GM21576 (cell line): ENCODE measurements at regions not wholly inside any gene's neighbourhood (a gene's known extent, or its start where the extent isn't known, plus 50 kb on each side); places are given as distances from the start of the nearest gene placed in this dataset.

Experiments
- ATAC-seq: cut with Tn5 transposase; IDR thresholded peaks from one replicate; pipeline ENCODE4 v1.9.1; 2021; ENCODE audit warnings: mild to moderate bottlenecking, moderate library complexity; ENCODE audit not compliant: unreplicated experiment

- ATAC-seq = no peak
These were observed 157.6 kb downstream of the SLC35B3 start for GRCh38 chr6:8277769-8278168.

DNA sequence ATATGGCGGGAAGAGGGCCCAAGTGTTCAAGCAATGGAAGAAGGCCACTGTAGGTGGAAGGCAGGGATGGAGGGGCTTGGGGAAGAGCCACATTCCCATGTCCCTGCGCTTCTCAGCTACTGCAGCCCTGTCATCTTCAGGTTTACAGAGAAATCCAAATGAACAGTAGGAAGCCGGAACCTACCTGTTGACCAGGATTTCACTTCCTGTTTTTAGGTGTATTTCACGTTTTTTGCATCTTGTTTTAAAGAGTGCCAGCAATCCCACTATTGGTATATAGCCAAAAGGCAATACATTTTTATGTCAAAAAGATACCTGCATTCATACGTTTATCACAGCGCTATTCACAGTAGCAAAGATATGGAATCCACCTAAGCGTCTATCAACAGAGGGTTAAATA lies 159.2 kb downstream of the SLC35B3 start:
- ATAC-seq = no peak

DNA sequence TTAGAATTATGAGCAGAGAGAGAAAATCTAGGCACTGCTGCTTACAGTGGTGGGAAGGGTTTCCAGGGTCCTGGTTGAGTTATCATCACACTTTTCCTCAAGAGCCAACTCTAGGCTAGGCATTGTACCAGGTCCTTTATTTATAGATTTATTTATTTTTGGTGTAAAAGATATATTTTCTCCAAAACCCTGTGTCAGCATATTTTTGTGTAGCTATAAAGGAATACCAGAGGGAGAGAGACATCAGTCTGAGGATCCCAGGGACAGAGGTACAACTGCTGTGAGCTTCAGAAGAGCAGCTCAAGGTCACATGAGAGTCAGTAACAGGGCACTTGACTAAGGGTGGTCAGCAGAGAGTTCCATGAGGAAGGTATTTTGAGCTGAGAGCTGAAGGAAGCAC lies 159.7 kb downstream of the SLC35B3 start:
- no peak for ATAC-seq

- no peak for ATAC-seq
These were observed 161.1 kb downstream of the SLC35B3 start for GRCh38 chr6:8274226-8274625.

DNA sequence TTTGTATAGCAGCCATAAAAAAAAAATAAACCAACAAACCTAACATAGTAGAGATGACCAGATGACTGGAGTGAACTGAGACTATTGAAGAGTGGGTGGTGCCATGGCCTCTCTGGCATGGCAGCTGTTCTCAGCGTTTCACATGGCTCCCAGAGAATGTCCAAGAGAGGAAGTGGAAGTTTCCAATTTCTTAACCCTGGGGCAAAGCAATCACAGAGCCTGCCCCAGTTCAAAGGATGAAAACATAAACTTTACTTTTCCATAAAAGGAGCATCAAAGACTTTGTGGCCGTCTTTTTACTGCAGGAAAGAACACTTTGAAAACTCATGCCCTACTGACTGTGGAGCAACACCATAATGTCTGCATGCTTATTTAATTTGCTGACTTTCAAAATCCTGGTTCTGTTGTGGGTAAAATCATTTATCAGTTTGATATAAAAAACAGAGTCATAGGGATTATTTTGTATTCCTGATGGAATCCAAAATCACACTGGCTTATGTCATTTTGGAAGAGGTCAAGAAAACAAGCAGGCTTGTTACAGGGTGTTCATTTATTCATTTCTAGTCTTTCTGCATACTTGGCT lies 165.4 kb downstream of the SLC35B3 start:
- no peak for ATAC-seq

GRCh38 chr6:8269094-8269493 lies 166.3 kb downstream of the SLC35B3 start:
- ATAC-seq = no peak

DNA sequence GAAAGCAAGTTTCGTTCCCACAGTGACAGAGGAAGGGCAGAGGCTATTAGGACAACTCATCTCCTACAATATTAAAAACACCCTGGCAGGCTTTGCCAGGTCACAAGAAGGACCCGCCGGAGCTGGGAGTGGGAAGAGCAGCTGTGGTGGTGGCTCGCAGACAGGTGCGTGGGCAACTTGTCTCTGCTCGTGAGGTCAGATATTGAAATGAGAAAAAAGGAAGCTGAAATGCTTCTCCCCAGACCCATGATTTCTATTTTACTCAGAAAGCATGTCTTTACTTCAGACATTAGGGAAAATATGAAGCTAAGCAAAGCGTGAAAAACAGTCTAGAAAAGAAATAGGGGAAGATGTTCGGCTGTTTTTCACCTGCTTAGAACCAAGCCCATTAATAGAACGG lies 166.3 kb upstream of the EEF1E1 start:
- ATAC-seq = no peak

DNA sequence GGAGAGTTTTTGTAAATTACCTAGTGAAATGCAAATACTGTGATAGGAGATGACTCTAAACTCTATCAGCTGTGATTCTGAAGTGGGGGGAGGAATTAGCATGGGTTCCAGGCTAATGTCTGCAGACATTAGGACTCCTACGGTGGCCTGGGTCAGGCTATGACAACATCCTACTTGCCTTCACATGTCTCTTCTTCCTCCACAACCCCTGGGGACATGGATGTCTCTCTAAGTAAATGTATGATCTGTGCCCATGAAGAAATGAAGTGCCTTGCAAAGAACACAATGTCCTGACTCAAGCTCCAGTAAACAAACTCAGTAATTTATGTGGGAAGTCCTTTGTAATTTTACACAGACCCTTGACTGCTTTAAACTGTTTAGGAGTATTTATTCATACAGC lies 165.8 kb upstream of the EEF1E1 start:
- no peak for ATAC-seq

DNA sequence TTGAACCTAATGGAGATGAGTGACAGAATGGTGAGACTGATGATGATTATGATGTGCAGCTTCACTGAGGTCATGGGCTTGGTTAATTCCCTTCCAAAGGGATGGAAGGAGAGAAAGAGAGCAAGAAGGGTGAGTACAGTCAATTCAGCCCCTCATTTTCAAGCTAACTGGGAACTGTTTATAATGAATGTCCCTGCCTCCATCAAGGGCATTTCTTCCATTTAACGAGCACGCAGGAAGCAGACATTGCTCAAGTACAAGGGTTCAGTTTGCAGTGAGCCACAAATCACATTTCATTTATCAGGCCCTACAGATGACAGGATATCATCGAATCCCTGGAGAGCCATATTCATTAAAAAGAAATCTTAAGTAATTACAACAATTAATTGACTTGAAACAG lies 158.3 kb upstream of the EEF1E1 start:
- no peak for ATAC-seq

DNA sequence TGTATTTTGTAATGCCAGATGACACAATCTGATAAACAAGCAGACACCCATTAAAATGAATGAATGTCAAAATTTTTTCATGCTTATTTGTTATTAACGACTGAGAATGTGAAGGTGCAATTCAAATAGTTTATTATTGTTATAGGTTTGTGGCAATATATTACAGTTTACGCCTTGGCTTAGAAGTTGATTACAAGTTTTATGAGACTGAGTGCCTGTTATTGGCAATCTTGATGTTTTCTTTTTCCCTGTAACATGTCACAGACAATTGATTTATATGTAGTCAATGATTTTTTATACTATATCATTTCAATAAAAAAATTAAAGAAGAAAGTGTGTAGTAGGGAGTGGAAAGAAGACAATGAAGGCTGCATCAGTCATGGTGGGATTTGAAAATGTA lies 144.1 kb upstream of the EEF1E1 start:
- no peak for ATAC-seq

DNA sequence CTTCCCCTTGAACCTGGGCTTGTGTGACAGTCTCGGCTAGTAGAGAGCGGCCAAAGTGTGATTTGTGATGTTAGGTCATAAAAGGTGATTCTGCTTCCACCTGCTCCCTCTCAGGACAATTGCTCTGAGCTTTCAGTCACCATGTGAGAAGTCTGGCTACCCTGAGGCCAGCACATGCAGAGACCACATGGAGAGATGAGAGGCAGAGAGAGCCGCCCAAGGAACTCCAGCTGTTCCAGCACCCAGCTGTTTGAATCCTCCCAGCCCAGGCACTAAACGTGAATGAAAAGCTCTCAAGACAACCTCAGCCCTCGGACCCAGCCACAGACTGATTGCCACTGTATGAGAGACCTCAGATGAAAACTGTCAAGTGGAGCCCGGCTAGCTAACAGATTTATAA lies 143.4 kb upstream of the EEF1E1 start:
- no peak for ATAC-seq

- no peak for ATAC-seq
These were observed 141.1 kb upstream of the EEF1E1 start for GRCh38 chr6:8243475-8243874.

GRCh38 chr6:8242885-8243284 lies 140.5 kb upstream of the EEF1E1 start:
- ATAC-seq = no peak

DNA sequence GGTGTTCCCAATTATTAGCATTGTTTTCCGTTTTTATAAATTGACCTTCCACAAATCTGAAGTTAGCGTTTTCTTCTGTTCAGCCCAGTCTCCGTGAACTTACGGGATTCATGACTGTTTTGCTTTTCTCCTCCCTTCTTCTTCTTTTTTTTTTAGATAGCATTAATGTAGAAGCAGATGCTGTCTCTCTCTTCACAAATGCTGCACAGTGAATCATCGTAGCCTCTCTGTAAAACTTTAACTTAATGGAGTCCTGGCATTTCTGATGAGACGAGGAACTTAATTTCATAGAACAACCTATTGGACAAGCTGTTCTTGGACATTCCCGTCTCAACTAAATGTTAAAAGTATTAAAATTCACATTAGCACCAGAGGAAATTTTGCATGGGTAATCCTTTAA lies 138.0 kb upstream of the EEF1E1 start:
- no peak for ATAC-seq

DNA sequence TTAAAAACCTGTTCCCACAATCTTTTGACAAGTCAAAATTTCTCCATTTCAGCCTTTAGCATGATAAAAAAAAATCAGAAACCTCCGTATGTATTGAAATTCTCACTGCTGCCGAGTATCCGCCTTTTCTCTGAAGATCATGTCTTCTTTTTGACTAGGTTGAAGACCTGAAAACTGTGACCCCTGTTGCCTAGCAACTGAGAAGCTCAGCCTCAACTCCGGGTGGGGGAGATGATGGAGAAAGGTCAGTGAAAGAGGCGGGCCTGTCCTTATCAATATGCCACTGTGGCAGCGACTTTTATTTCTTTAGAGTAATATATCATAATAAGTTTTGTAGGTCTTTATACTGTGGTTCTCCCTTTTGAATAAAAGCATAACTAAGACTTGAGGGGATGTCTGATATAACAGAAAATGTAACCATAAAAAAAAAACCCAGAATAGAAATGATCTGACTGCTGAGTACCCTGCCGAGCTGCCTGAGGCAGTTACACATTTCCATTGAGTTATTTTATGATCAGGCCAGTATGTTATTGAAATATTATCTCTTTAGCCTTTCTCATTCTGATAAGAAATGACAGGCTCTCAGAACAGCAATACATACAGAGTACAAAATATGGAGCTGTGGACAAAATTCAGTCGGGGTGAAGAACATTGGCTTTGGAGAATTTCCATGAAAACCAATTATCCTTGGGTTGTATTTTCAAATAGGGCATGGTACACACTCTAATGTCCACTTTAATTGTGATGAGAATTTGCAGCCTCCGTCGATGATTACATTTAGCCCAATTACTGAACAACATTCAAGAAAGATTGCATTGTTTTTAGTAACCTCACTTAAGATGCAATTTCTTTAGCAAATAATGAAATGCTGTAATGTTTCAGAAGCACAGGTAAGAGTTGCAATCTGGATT lies 136.7 kb upstream of the EEF1E1 start:
- ATAC-seq = no peak

DNA sequence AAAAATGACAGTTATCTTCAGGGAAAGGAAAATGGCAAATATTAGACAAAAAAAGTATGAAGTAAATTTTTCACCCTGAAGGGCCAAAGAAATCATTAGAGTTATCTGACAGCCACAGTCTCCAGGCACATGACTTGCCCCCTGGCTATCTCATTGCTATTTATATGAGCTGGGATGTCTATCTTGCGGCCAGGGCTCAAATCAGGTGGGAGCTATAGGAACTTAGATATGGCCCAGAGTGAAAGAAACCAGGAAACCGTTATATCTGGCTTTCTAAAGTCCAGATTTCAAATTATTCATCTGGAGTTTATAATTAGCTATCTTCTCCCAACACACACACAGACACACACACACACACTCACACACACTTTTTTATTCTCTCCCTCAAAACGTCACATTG lies 135.3 kb upstream of the EEF1E1 start:
- ATAC-seq = no peak

DNA sequence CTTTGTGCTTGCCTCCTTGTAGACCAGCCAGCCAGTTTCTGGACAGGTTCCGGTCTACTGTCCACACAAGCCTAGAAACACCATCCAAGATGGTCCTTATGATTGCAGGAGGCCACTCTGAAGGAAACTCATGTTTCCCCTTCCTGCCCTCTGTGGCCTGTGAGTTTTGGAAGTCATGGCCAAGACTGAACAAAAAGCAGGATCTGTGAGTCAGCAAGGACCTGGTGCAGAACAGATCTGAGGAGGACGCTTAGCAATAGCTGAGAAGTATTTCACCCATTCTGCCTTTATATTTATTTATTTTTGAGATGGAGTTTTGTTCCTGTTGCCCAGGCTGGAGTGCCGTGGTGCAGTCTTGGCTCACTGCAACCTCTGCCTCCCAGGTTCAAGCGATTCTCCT lies 134.6 kb upstream of the EEF1E1 start:
- ATAC-seq = no peak

- no peak for ATAC-seq
These were observed 132.0 kb upstream of the EEF1E1 start for GRCh38 chr6:8234321-8234720.

DNA sequence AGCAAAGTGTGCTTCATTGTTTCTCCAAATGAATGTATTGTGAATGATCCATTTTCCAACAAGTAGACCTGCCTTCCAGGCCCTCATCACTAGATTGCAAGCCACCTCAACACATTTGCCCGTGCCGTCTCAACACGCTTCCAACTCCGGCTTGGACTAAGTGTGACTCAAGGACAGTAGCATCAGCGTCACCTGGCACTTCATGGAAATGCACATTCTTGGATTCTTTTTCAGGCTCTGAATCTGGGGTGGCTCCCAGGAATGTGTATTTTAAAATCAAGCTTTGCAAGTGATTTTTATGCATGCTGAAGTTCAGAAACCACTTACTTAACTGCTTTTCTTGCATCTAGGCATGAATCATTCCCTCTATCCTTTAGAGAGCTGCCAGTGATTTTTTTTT lies 129.6 kb upstream of the EEF1E1 start:
- no peak for ATAC-seq

- ATAC-seq = no peak
These were observed 127.8 kb upstream of the EEF1E1 start for GRCh38 chr6:8229915-8230756.

GRCh38 chr6:8225113-8225512 lies 122.8 kb upstream of the EEF1E1 start:
- no peak for ATAC-seq

DNA sequence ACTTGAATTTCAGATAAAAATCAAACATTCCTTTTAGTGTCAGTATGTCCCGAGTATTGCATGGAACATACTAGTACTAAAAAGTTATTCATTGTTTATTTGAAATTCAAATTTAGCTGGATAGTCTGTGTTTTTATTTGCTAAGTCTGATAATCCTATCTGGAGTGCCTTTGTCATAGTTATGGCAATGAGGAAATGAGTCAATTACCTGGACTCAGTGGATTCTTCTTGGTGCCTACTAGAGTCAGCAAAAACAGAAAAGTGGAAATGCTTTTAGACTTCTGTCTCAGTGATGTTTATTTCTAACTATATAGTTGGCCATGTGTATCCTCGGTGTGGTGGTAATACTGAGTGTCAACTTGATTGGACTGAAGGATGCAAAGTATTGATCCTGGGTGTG lies 121.3 kb upstream of the EEF1E1 start:
- no peak for ATAC-seq
